Smooth muscle cell (in vitro differentiated cells): ENCODE measurements at regions not wholly inside any gene's neighbourhood (a gene's known extent, or its start where the extent isn't known, plus 50 kb on each side); places are given as distances from the start of the nearest gene placed in this dataset.

Source experiments
- DNase-seq: peaks from one replicate; lab custom pipeline; 2025; ENCODE audit not compliant: unreplicated experiment; lab: John Stamatoyannopoulos, UW
- H2AFZ ChIP-seq: fragments of 200-600 bp; sonication (generic); 2 replicates; pipeline ENCODE4 v1.6.0; 2016; ENCODE audit warnings: antibody characterized with exemption, low read depth, mild to moderate bottlenecking
- H3F3A ChIP-seq: fragments of 200-600 bp; sonication (generic); 2 replicates; pipeline ENCODE4 v1.6.0; 2017; ENCODE audit warnings: antibody characterized with exemption, low read depth
- H3K27ac ChIP-seq: fragments of 200-600 bp; sonication (generic); 2 replicates; pipeline ENCODE4 v1.5.1; 2016; ENCODE audit warnings: low read depth, mild to moderate bottlenecking
- H3K27me3 ChIP-seq: fragments of 200-600 bp; sonication (generic); 2 replicates; pipeline ENCODE4 v1.6.1; 2016; ENCODE audit warnings: low read depth, mild to moderate bottlenecking
- H3K36me3 ChIP-seq: fragments of 200-600 bp; sonication (generic); 2 replicates; pipeline ENCODE4 v1.5.1; 2016; ENCODE audit warnings: low read depth
- H3K4me1 ChIP-seq: fragments of 200-600 bp; sonication (generic); 2 replicates; pipeline ENCODE4 v1.5.1; 2016; ENCODE audit warnings: low read depth
- H3K4me2 ChIP-seq: fragments of 200-600 bp; sonication (generic); 2 replicates; pipeline ENCODE4 v1.6.0; 2016; ENCODE audit warnings: mild to moderate bottlenecking
- H3K4me3 ChIP-seq: fragments of 200-600 bp; sonication (generic); 2 replicates; pipeline ENCODE4 v1.5.1; 2016; ENCODE audit warnings: mild to moderate bottlenecking
- H3K79me2 ChIP-seq: fragments of 200-600 bp; sonication (generic); 2 replicates; pipeline ENCODE4 v1.6.0; 2016; ENCODE audit warnings: low read depth, mild to moderate bottlenecking
- H3K9ac ChIP-seq: fragments of 200-600 bp; sonication (generic); 2 replicates; pipeline ENCODE4 v1.6.0; 2016; ENCODE audit warnings: low read depth
- H3K9me3 ChIP-seq: fragments of 200-600 bp; sonication (generic); replicated peaks from 2 replicates; pipeline ENCODE4 v1.5.1; 2016; ENCODE audit warnings: low read depth
- H4K20me1 ChIP-seq: fragments of 200-600 bp; sonication (generic); 2 replicates; pipeline ENCODE4 v1.6.0; 2016; ENCODE audit warnings: low read depth
- WGBS: methylation state at CpG from one replicate; pipeline ENCODE4 v1.1.7; 2016; ENCODE audit warnings: low lambda C conversion rate; 5-methylcytosine and 5-hydroxymethylcytosine counted together
- TF ChIP-seq, protein P1 (sequence below): fragments of 200-600 bp; sonication (generic); IDR thresholded peaks from 2 replicates; pipeline ENCODE4 v1.5.1; 2017; ENCODE audit warnings: borderline replicate concordance, mild to moderate bottlenecking, antibody characterized with exemption; ENCODE audit not compliant: insufficient read depth, poor library complexity, severe bottlenecking

- no peak overlapping the region for H3K4me3 ChIP-seq
- H3K9ac ChIP-seq = no peak overlapping the region
- no peak for DNase-seq
- no peaks in the 10 kb centered on the region for H3K36me3 ChIP-seq
- H3F3A ChIP-seq = no peaks in the 10 kb centered on the region
- TF ChIP-seq, protein P1, sequence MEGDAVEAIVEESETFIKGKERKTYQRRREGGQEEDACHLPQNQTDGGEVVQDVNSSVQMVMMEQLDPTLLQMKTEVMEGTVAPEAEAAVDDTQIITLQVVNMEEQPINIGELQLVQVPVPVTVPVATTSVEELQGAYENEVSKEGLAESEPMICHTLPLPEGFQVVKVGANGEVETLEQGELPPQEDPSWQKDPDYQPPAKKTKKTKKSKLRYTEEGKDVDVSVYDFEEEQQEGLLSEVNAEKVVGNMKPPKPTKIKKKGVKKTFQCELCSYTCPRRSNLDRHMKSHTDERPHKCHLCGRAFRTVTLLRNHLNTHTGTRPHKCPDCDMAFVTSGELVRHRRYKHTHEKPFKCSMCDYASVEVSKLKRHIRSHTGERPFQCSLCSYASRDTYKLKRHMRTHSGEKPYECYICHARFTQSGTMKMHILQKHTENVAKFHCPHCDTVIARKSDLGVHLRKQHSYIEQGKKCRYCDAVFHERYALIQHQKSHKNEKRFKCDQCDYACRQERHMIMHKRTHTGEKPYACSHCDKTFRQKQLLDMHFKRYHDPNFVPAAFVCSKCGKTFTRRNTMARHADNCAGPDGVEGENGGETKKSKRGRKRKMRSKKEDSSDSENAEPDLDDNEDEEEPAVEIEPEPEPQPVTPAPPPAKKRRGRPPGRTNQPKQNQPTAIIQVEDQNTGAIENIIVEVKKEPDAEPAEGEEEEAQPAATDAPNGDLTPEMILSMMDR = no peak
- no peaks in the 10 kb centered on the region for H3K79me2 ChIP-seq
- H3K9me3 ChIP-seq = no peaks in the 10 kb centered on the region
- H2AFZ ChIP-seq = no peak overlapping the region
- H3K27ac ChIP-seq = no peak overlapping the region
- WGBS = 93% methylated on average over 1 of the region's 1 CpG
- no peaks in the 10 kb centered on the region for H3K4me1 ChIP-seq
- H3K27me3 ChIP-seq = peaks cover 3% of the 10 kb centered on the region
- no peak overlapping the region for H3K4me2 ChIP-seq
- H4K20me1 ChIP-seq = no peaks in the 10 kb centered on the region
Observed at GRCh38 chr4:12707381-12708175, 776.6 kb downstream of the RAB28 start.

DNA sequence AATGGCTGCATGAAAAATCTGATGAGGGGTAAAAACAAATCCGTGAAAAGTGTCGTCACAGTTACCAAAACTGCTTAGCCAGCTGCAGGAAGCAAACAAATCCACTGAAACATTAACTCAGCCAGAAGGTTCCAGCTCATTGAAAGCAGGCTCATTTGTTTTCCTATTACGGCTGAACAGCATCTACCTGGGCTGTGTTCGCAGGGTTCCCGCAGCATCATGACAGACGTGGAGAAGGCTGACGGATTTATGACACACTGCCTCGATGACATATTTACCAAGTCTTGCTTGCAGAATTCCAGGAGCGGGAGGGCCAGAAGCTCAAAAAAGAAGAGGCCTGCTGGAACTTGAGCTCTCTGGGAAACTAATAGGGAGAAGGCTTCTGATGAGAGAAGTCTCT is 781.1 kb downstream of the RAB28 start:
- no peak for DNase-seq
- Histone ChIP-seq H3K27ac (no peak overlapping the region), H4K20me1 (no peaks in the 10 kb centered on the region), H3K9ac (no peak overlapping the region), H2AFZ (no peak overlapping the region), H3K4me3 (no peak overlapping the region), H3K79me2 (no peaks in the 10 kb centered on the region), H3F3A (no peaks in the 10 kb centered on the region), H3K27me3 (peaks cover 7% of the 10 kb centered on the region), H3K9me3 (no peaks in the 10 kb centered on the region), H3K36me3 (no peaks in the 10 kb centered on the region), H3K4me1 (no peaks in the 10 kb centered on the region), H3K4me2 (no peak overlapping the region)
- TF ChIP-seq, protein P1 = no peak
- 75% methylated on average over 9 of the region's 9 CpGs for WGBS

- Histone ChIP-seq H3K4me3 (no peak overlapping the region), H3K27me3 (peaks cover 7% of the 10 kb centered on the region), H3K4me1 (no peaks in the 10 kb centered on the region), H3K79me2 (no peaks in the 10 kb centered on the region), H3K36me3 (no peaks in the 10 kb centered on the region), H2AFZ (no peak overlapping the region), H4K20me1 (no peaks in the 10 kb centered on the region), H3K4me2 (no peak overlapping the region), H3K9me3 (no peaks in the 10 kb centered on the region), H3K9ac (no peak overlapping the region), H3K27ac (no peak overlapping the region), H3F3A (no peaks in the 10 kb centered on the region)
- TF ChIP-seq, protein P1 = no peak
- 94% methylated on average over 1 of the region's 1 CpG for WGBS
- no peak for DNase-seq
Observed at GRCh38 chr4:12701384-12701783, 782.8 kb downstream of the RAB28 start.

DNA sequence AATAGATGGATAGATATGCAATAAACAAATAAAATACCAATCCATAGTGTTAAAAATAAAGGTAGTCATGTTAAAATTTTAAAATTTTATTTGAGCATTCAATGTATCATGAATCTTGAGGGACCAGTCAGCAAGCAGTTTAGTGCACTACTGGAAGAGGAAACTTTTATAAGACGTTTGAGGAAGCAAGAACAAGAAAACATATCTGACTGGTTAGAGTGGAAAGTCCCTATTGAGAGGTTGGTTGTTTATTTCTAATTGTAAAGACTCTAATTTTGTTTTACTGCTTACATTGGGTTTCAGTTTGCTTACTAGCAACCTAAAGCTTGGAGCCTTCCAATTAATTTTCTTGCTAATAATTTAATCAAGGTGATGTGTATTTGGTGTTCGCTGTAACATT is 786.2 kb downstream of the RAB28 start:
- Histone ChIP-seq H3K4me3 (no peak overlapping the region), H3F3A (no peaks in the 10 kb centered on the region), H3K9ac (no peak overlapping the region), H3K27ac (no peak overlapping the region), H3K79me2 (no peaks in the 10 kb centered on the region), H4K20me1 (no peaks in the 10 kb centered on the region), H3K27me3 (peaks cover 4% of the 10 kb centered on the region), H3K4me2 (no peak overlapping the region), H3K9me3 (no peaks in the 10 kb centered on the region), H3K4me1 (no peaks in the 10 kb centered on the region), H3K36me3 (no peaks in the 10 kb centered on the region), H2AFZ (no peak overlapping the region)
- 85% methylated on average over 2 of the region's 2 CpGs for WGBS
- no peak for DNase-seq
- TF ChIP-seq, protein P1 = no peak
